K562 (cell line): ENCODE measurements at regions not wholly inside any gene's neighbourhood (a gene's known extent, or its start where the extent isn't known, plus 50 kb on each side); places are given as distances from the start of the nearest gene placed in this dataset.

Source experiments
- ATAC-seq: fragments of 200-7000 bp; cut with Tn5 transposase; 3 replicates; pipeline ENCODE4 v1.9.1; 2020; ENCODE audit warnings: moderate library complexity
- BruUV-seq: library from RNA; stranded (reverse); fragments of 400-500 nt; replicated peaks from 2 replicates; lab custom pipeline; 2021; lab: Mats Ljungman, UMichigan
- CTCF ChIA-PET: fragments of 300-600 bp; formaldehyde crosslinking; extraction: SDS; loops from one replicate; lab custom pipeline; 2021; ENCODE audit warnings: low intra/inter-chr PET ratio; lab: Yijun Ruan, JAX
- POLR2A ChIA-PET: fragments of 300-600, 350-650 bp; sonication (Branson Sonifier 250); formaldehyde crosslinking; extraction: SDS; loops from one replicate; lab custom pipeline; 2021; ENCODE audit warnings: antibody characterized with exemption, inconsistent platforms; lab: Yijun Ruan, JAX
- DNase-seq, 4 experiments: peaks; one replicate each; pipeline versions ENCODE4 v3.0.0 to v3.0.0-alpha.2; 2011 to 2018; ENCODE audit warnings: low spot score in 3 of 4, mixed read lengths in 3 of 4; ENCODE audit errors: extremely low read depth in 1 of 4
- FAIRE-seq: peaks from 2 replicates; lab custom pipeline; 2011; peaks lifted over from hg19 to GRCh38; lab: Jason Lieb, UNC
- H2AFZ ChIP-seq: 2 replicates; pipeline ENCODE4 v1.6.0; 2011; ENCODE audit warnings: low read depth, low read length, control low read depth, inconsistent platforms
- H3K27ac ChIP-seq: fragments of 200-600 bp; 3 replicates; pipeline ENCODE4 v1.8.0; 2011; ENCODE audit warnings: low read depth, mild to moderate bottlenecking, control low read depth, inconsistent platforms, low read length, moderate library complexity, mixed read lengths; ENCODE audit errors: extremely low read depth
- H3K27me3 ChIP-seq, 2 experiments: fragments of 300-600 bp in 1 of 2; 2 replicates in 1 of 2; 3 replicates in 1 of 2; pipeline versions ENCODE4 v1.6.0 to v1.8.0; 2011; ENCODE audit warnings: inconsistent platforms in 2 of 2, low read length in 2 of 2, mild to moderate bottlenecking in 1 of 2, mixed read lengths in 1 of 2, moderate library complexity in 1 of 2; ENCODE audit not compliant: control insufficient read depth in 2 of 2, insufficient read depth in 2 of 2
- H3K36me3 ChIP-seq: fragments of 300-600 bp; 3 replicates; pipeline ENCODE4 v1.8.0; 2011; ENCODE audit warnings: mild to moderate bottlenecking, low read length, inconsistent platforms; ENCODE audit not compliant: control insufficient read depth, insufficient read depth
- H3K4me1 ChIP-seq, 2 experiments: fragments of 200-600 bp in 1 of 2; replicated peaks in 1 of 2; 2 replicates in 1 of 2; 3 replicates in 1 of 2; pipeline versions ENCODE4 v1.5.1 to v1.8.0; 2011; ENCODE audit warnings: inconsistent platforms in 2 of 2, low read length in 2 of 2, mild to moderate bottlenecking in 1 of 2, mixed read lengths in 1 of 2, moderate library complexity in 1 of 2; ENCODE audit not compliant: control insufficient read depth in 2 of 2, insufficient read depth in 2 of 2
- H3K4me2 ChIP-seq: 2 replicates; pipeline ENCODE4 v1.6.1; 2011; ENCODE audit warnings: low read length, control low read depth, inconsistent platforms, mixed read lengths; ENCODE audit not compliant: insufficient read depth
- H3K4me3 ChIP-seq: fragments of 200-600 bp; sonication (generic), shearing (Covaris generic); 2 replicates; pipeline ENCODE4 v1.5.1; 2016; ENCODE audit warnings: control low read depth, inconsistent platforms
- H3K79me2 ChIP-seq: fragments of 200-600 bp; 3 replicates; pipeline ENCODE4 v1.8.0; 2011; ENCODE audit warnings: low read length, inconsistent platforms; ENCODE audit not compliant: control insufficient read depth, insufficient read depth
- H3K9ac ChIP-seq, 2 experiments: 2 replicates each; pipeline versions ENCODE4 v1.6.0 to v1.6.1; 2011; ENCODE audit warnings: low read depth in 2 of 2, low read length in 2 of 2, control low read depth in 1 of 2, inconsistent platforms in 1 of 2, mild to moderate bottlenecking in 1 of 2, mixed read lengths in 1 of 2; ENCODE audit not compliant: insufficient read depth in 1 of 2
- H3K9me1 ChIP-seq: one replicate; pipeline ENCODE4 v1.6.0; 2011; ENCODE audit warnings: inconsistent platforms, mild to moderate bottlenecking, low read length, moderate library complexity; ENCODE audit not compliant: control insufficient read depth, insufficient read depth
- H3K9me3 ChIP-seq: replicated peaks from 2 replicates; pipeline ENCODE4 v1.5.1; 2011; ENCODE audit warnings: low read depth, low read length, inconsistent platforms; ENCODE audit not compliant: control insufficient read depth, insufficient read depth
- H4K20me1 ChIP-seq: replicated peaks from 2 replicates; pipeline ENCODE4 v1.6.1; 2011; ENCODE audit warnings: low read length, inconsistent platforms, mixed read lengths; ENCODE audit not compliant: control insufficient read depth, insufficient read depth
- CLOCK ChIP-seq: fragments of 250-450 bp; sonication (Bioruptor Pico); IDR thresholded peaks from 2 replicates; pipeline ENCODE4 v1.4.0; 2020; ENCODE audit warnings: mild to moderate bottlenecking, moderate library complexity, borderline replicate concordance
- HNRNPL ChIP-seq: fragments of 200-400 bp; formaldehyde crosslinking; IDR thresholded peaks from 2 replicates; pipeline ENCODE4 v1.6.1; 2017; ENCODE audit warnings: low read depth, mild to moderate bottlenecking, low read length
- RNF2 ChIP-seq: sonication (generic); IDR thresholded peaks from 2 replicates; pipeline ENCODE4 v1.6.1; 2016
- RREB1 ChIP-seq: fragments of 250-450 bp; sonication (Bioruptor Pico); IDR thresholded peaks from 2 replicates; pipeline ENCODE4 v1.4.0; 2020
- TRIM24 ChIP-seq, 2 experiments: fragments of 450-650 bp; IDR thresholded peaks; 2 replicates each; pipeline ENCODE4 v1.6.1; 2016
- ZFPM2 ChIP-seq: fragments of 250-450 bp; sonication (Bioruptor Pico); IDR thresholded peaks from 2 replicates; pipeline ENCODE4 v1.5.1; 2022; ENCODE audit warnings: mild to moderate bottlenecking
- ZNF12 ChIP-seq: sonication (generic); formaldehyde crosslinking; IDR thresholded peaks from 2 replicates; pipeline ENCODE4 v1.4.0; 2020; ENCODE audit warnings: mild to moderate bottlenecking, missing genetic modification reagents
- ZNF23 ChIP-seq: fragments of 250-450 bp; sonication (Bioruptor Pico); IDR thresholded peaks from 2 replicates; pipeline ENCODE4 v1.4.0; 2020; ENCODE audit warnings: mild to moderate bottlenecking
- ZNF785 ChIP-seq: fragments of 250-450 bp; sonication (Bioruptor Pico); IDR thresholded peaks from 2 replicates; pipeline ENCODE4 v1.4.0; 2020; ENCODE audit warnings: mild to moderate bottlenecking
- WGBS: fragments of 100-300 bp; shearing (Covaris generic); methylation state at CpG from one replicate; pipeline ENCODE4 v1.1.6; 2016; ENCODE audit warnings: low coverage, mixed read lengths; ENCODE audit not compliant: insufficient coverage; ENCODE audit errors: missing lambda C conversion rate; 5-methylcytosine and 5-hydroxymethylcytosine counted together
- in situ Hi-C: fragments of 300-500 bp; cut with MboI; formaldehyde crosslinking; loops from 4 replicates; pipeline ENCODE4 v1.15.0; 2018; ENCODE audit warnings: inconsistent platforms, mixed read lengths
- intact Hi-C: fragments of 100-400 bp; cut with micrococcal nuclease; formaldehyde crosslinking; loops from 2 replicates; pipeline ENCODE4 v1.14.2; 2022
- TF ChIP-seq, protein P1 (sequence below): fragments of 450-650 bp; IDR thresholded peaks from 2 replicates; pipeline ENCODE4 v1.7.1; 2018; ENCODE audit warnings: mild to moderate bottlenecking, low read depth; ENCODE audit not compliant: partially characterized antibody
- TF ChIP-seq, protein P2 (sequence below), 2 experiments: fragments of 200-800 bp in 1 of 2; sonication (Bioruptor generic) in 1 of 2; sonication (generic) in 1 of 2; formaldehyde crosslinking in 1 of 2; IDR thresholded peaks in 1 of 2; conservative IDR thresholded peaks in 1 of 2; 2 replicates each; pipeline versions ENCODE4 v1.5.0 to v1.6.1; 2016 to 2020; ENCODE audit warnings: missing compliant biosample characterization in 1 of 2, missing genetic modification characterization in 1 of 2, missing genetic modification reagents in 1 of 2

DNA sequence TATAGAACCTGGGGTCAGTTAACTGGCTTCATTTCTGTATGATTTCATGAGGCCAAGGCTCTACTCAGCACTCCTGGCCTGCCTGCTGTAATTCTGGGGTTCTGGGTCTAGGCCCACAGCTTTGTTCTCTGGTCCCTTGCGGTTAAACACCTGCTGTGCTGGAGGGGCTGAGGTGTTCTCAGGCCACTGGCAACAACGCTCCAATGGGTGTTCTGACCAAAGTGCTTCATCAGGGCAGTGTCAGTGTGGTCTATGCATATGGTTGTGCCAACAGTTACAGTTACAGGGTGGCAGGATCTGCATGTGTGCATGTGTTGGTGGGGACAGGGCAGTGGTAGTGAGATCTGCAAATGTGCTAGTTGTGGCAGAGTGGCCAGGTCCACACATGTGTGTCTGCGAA is 64.1 kb upstream of the GMNC start:
- Histone ChIP-seq H3K4me3 (no peak overlapping the region), H2AFZ (no peak overlapping the region), H3K36me3 (no peaks in the 10 kb centered on the region), H3K27me3 (no peaks in the 10 kb centered on the region), H3K4me2 (no peak overlapping the region), H3K27ac (no peak overlapping the region), H3K9me3 (no peaks in the 10 kb centered on the region), H3K79me2 (no peaks in the 10 kb centered on the region), H3K4me1 (no peaks in the 10 kb centered on the region), H3K9ac (no peak overlapping the region), H4K20me1 (no peaks in the 10 kb centered on the region), H3K9me1 (no peaks in the 10 kb centered on the region)
- BruUV-seq: no TSS peak
- FAIRE-seq (no peak), ATAC-seq (no peak), DNase-seq (no peak)
- POLR2A ChIA-PET: no interaction called here
- WGBS: 6% methylated on average over 3 of the region's 3 CpGs
- intact Hi-C loops (no loop called here), in situ Hi-C loops (no loop called here)
- CTCF ChIA-PET: no interaction called here
- TF ChIP-seq TRIM24 (IDR thresholded peaks at IDR 0.05): no peak
- TF ChIP-seq RNF2: no peak
- no peak for TF ChIP-seq ZNF12 (CRISPR knock-in tag)
- TF ChIP-seq ZNF785 (CRISPR knock-in tag): no peak
- TF ChIP-seq, protein P1, sequence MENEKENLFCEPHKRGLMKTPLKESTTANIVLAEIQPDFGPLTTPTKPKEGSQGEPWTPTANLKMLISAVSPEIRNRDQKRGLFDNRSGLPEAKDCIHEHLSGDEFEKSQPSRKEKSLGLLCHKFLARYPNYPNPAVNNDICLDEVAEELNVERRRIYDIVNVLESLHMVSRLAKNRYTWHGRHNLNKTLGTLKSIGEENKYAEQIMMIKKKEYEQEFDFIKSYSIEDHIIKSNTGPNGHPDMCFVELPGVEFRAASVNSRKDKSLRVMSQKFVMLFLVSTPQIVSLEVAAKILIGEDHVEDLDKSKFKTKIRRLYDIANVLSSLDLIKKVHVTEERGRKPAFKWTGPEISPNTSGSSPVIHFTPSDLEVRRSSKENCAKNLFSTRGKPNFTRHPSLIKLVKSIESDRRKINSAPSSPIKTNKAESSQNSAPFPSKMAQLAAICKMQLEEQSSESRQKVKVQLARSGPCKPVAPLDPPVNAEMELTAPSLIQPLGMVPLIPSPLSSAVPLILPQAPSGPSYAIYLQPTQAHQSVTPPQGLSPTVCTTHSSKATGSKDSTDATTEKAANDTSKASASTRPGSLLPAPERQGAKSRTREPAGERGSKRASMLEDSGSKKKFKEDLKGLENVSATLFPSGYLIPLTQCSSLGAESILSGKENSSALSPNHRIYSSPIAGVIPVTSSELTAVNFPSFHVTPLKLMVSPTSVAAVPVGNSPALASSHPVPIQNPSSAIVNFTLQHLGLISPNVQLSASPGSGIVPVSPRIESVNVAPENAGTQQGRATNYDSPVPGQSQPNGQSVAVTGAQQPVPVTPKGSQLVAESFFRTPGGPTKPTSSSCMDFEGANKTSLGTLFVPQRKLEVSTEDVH: no peak
- no peak for TF ChIP-seq CLOCK (CRISPR knock-in tag)
- no peak for TF ChIP-seq ZNF23 (CRISPR knock-in tag)
- no peak for TF ChIP-seq RREB1 (CRISPR knock-in tag)
- no peak for TF ChIP-seq HNRNPL
- TF ChIP-seq, protein P2, sequence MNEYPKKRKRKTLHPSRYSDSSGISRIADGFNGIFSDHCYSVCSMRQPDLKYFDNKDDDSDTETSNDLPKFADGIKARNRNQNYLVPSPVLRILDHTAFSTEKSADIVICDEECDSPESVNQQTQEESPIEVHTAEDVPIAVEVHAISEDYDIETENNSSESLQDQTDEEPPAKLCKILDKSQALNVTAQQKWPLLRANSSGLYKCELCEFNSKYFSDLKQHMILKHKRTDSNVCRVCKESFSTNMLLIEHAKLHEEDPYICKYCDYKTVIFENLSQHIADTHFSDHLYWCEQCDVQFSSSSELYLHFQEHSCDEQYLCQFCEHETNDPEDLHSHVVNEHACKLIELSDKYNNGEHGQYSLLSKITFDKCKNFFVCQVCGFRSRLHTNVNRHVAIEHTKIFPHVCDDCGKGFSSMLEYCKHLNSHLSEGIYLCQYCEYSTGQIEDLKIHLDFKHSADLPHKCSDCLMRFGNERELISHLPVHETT (CRISPR knock-in tag; conservative IDR thresholded peaks at IDR 0.05 in 1 of 2, IDR thresholded peaks at IDR 0.05 in 1 of 2): no peak
- TF ChIP-seq ZFPM2 (CRISPR knock-in tag): no peak
